ENCODE measurements at regions not wholly inside any gene's neighbourhood (a gene's known extent, or its start where the extent isn't known, plus 50 kb on each side); places are given as distances from the start of the nearest gene placed in this dataset.

- POLR2A ChIA-PET: interaction anchor here (0.7 kb wide), 1 partner anchor 9 kb away, joined by 3 read pairs; no protein-coding TSS in a partner anchor
- Mint-ChIP-seq H3K36me3 (peaks cover 12% of the 10 kb centered on the region), H3K27me3 (ENCODE audit: low read depth) (peaks cover 11% of the 10 kb centered on the region), H3K9me3 (peaks cover 21% of the 10 kb centered on the region), H3K4me1 (peaks cover 40% of the 10 kb centered on the region), H3K4me3 (no peak overlapping the region), H3K27ac (no peak overlapping the region)
- CTCF ChIA-PET: no interaction called here
- ATAC-seq (no peak), DNase-seq (ENCODE audit: low spot score) (no peak)
- TF ChIP-seq CREB1 (CRISPR knock-in tag; IDR thresholded peaks at IDR 0.05): no peak
- TF ChIP-seq EMX1 (CRISPR knock-in tag; IDR thresholded peaks at IDR 0.05): no peak
- no peak for TF ChIP-seq ZNF512 (CRISPR knock-in tag; IDR thresholded peaks at IDR 0.05; ENCODE audit: borderline replicate concordance)
- TF ChIP-seq HMGA2 (CRISPR knock-in tag; IDR thresholded peaks at IDR 0.05): no peak
- TF ChIP-seq ZNF219 (CRISPR knock-in tag; IDR thresholded peaks at IDR 0.05; ENCODE audit: borderline replicate concordance): no peak
- no peak for TF ChIP-seq ZNF281 (CRISPR knock-in tag; IDR thresholded peaks at IDR 0.05)
- TF ChIP-seq ZNF138 (CRISPR knock-in tag; conservative IDR thresholded peaks at IDR 0.05): no peak
- TF ChIP-seq ZNF396 (CRISPR knock-in tag; IDR thresholded peaks at IDR 0.05; ENCODE audit: borderline replicate concordance): no peak
- no peak for TF ChIP-seq NR1H2 (CRISPR knock-in tag; IDR thresholded peaks at IDR 0.05)
- no peak for TF ChIP-seq JUN (CRISPR knock-in tag; IDR thresholded peaks at IDR 0.05)
- TF ChIP-seq ZNF416 (CRISPR knock-in tag; IDR thresholded peaks at IDR 0.05): no peak
- TF ChIP-seq CDX4 (CRISPR knock-in tag; IDR thresholded peaks at IDR 0.05; ENCODE audit: borderline replicate concordance): no peak
- TF ChIP-seq SMAD3 (CRISPR knock-in tag; IDR thresholded peaks at IDR 0.05; ENCODE audit: borderline replicate concordance): no peak
- no peak for TF ChIP-seq ATF2 (CRISPR knock-in tag; IDR thresholded peaks at IDR 0.05; ENCODE audit: borderline replicate concordance, low read depth)
- TF ChIP-seq E2F4 (CRISPR knock-in tag; IDR thresholded peaks at IDR 0.05; ENCODE audit: borderline replicate concordance, low read depth): no peak
- no peak for TF ChIP-seq USF1 (CRISPR knock-in tag; IDR thresholded peaks at IDR 0.05)
- no peak for TF ChIP-seq FOXK1 (CRISPR knock-in tag; IDR thresholded peaks at IDR 0.05)
- no peak for TF ChIP-seq FOXP1 (CRISPR knock-in tag; IDR thresholded peaks at IDR 0.05; ENCODE audit: borderline replicate concordance)
Measured at GRCh38 chr17:14458724-14459123, 157.8 kb downstream of the HS3ST3B1 start.

GRCh38 chr17:14454746-14455145 lies 153.9 kb downstream of the HS3ST3B1 start:
- Mint-ChIP-seq H3K9me3 (peaks cover 4% of the 10 kb centered on the region; the same call in 1 of the 2 replicates), H3K36me3 (no peaks in the 10 kb centered on the region), H3K4me3 (no peak overlapping the region), H3K4me1 (peaks cover 30% of the 10 kb centered on the region), H3K27ac (no peak overlapping the region), H3K27me3 (ENCODE audit: low read depth) (peaks cover under 1% of the 10 kb centered on the region)
- DNase-seq (ENCODE audit: low spot score) (no peak), ATAC-seq (no peak)
- CTCF ChIA-PET: no interaction called here
- POLR2A ChIA-PET: no interaction called here
- TF ChIP-seq JUN (CRISPR knock-in tag; IDR thresholded peaks at IDR 0.05) (no peak), TP53 (CRISPR knock-in tag; IDR thresholded peaks at IDR 0.05) (no peak), RELA (CRISPR knock-in tag; IDR thresholded peaks at IDR 0.05; ENCODE audit: borderline replicate concordance) (no peak), NFE2L1 (CRISPR knock-in tag; IDR thresholded peaks at IDR 0.05) (no peak), ZNF138 (CRISPR knock-in tag; conservative IDR thresholded peaks at IDR 0.05) (no peak), ZNF232 (CRISPR knock-in tag; IDR thresholded peaks at IDR 0.05) (no peak), NFYB (CRISPR knock-in tag; conservative IDR thresholded peaks at IDR 0.05; ENCODE audit: low read depth) (no peak), PRRX2 (CRISPR knock-in tag; IDR thresholded peaks at IDR 0.05) (no peak), HMGXB4 (CRISPR knock-in tag; IDR thresholded peaks at IDR 0.05) (no peak), IRF2 (CRISPR knock-in tag; IDR thresholded peaks at IDR 0.05; ENCODE audit: borderline replicate concordance, low read depth) (no peak)

Measured in WTC11 (cell line).